MM.1S (cell line): ENCODE measurements at regions not wholly inside any gene's neighbourhood (a gene's known extent, or its start where the extent isn't known, plus 50 kb on each side); places are given as distances from the start of the nearest gene placed in this dataset.

Experiments used
- DNase-seq: peaks from one replicate; pipeline ENCODE4 v3.0.0-alpha.2; 2015
- H2AFZ ChIP-seq: fragments of 300-600 bp; sonication (generic); 2 replicates; pipeline ENCODE4 v1.6.0; 2016; ENCODE audit warnings: antibody characterized with exemption, low read length
- H3F3A ChIP-seq: fragments of 300-600 bp; sonication (generic); 2 replicates; pipeline ENCODE4 v1.6.1; 2016; ENCODE audit warnings: mild to moderate bottlenecking, antibody characterized with exemption, low read length, moderate library complexity, mixed read lengths; ENCODE audit not compliant: insufficient read depth
- H3K27ac ChIP-seq: fragments of 300-600 bp; sonication (generic); 2 replicates; pipeline ENCODE4 v1.5.1; 2016; ENCODE audit warnings: mild to moderate bottlenecking, low read length
- H3K27me3 ChIP-seq: fragments of 300-600 bp; sonication (generic); replicated peaks from 2 replicates; pipeline ENCODE4 v1.6.0; 2016; ENCODE audit warnings: low read length; ENCODE audit not compliant: insufficient read depth
- H3K36me3 ChIP-seq: fragments of 300-600 bp; sonication (generic); replicated peaks from 2 replicates; pipeline ENCODE4 v1.6.1; 2016; ENCODE audit warnings: mild to moderate bottlenecking, low read length, mixed read lengths; ENCODE audit not compliant: insufficient read depth
- H3K4me1 ChIP-seq: fragments of 300-600 bp; sonication (generic); 2 replicates; pipeline ENCODE4 v1.6.1; 2016; ENCODE audit warnings: low read length, mixed read lengths
- H3K4me2 ChIP-seq: fragments of 300-600 bp; sonication (generic); 2 replicates; pipeline ENCODE4 v1.6.0; 2016; ENCODE audit warnings: low read depth, low read length
- H3K4me3 ChIP-seq: fragments of 300-600 bp; sonication (generic); 2 replicates; pipeline ENCODE4 v1.5.1; 2016; ENCODE audit warnings: low read length, mixed read lengths
- H3K79me2 ChIP-seq: fragments of 300-600 bp; sonication (generic); 2 replicates; pipeline ENCODE4 v1.6.1; 2016; ENCODE audit warnings: mixed run types, low read length, mixed read lengths
- H3K9ac ChIP-seq: fragments of 300-600 bp; sonication (generic); 2 replicates; pipeline ENCODE4 v1.6.1; 2016; ENCODE audit warnings: low read length, mixed read lengths
- H3K9me2 ChIP-seq: fragments of 300-600 bp; sonication (generic); replicated peaks from 2 replicates; pipeline ENCODE4 v1.6.1; 2016; ENCODE audit warnings: mild to moderate bottlenecking, low read length, mixed read lengths; ENCODE audit not compliant: insufficient read depth
- H3K9me3 ChIP-seq: fragments of 300-600 bp; sonication (generic); replicated peaks from 2 replicates; pipeline ENCODE4 v1.6.1; 2016; ENCODE audit warnings: mild to moderate bottlenecking, low read length, mixed read lengths; ENCODE audit not compliant: insufficient read depth
- H4K20me1 ChIP-seq: fragments of 300-600 bp; sonication (generic); 2 replicates; pipeline ENCODE4 v1.6.1; 2016; ENCODE audit warnings: mild to moderate bottlenecking, low read length, moderate library complexity, mixed read lengths; ENCODE audit not compliant: insufficient read depth
- EZH2 ChIP-seq: fragments of 300-600 bp; sonication (generic); optimal IDR thresholded peaks from 2 replicates; pipeline ENCODE3; 2017; ENCODE audit warnings: low read depth, mild to moderate bottlenecking, antibody characterized with exemption, low read length, mixed read lengths
- EZH2phosphoT487 ChIP-seq: fragments of 300-600 bp; sonication (generic); IDR thresholded peaks from 2 replicates; pipeline ENCODE4 v1.6.1; 2018; ENCODE audit warnings: antibody characterized with exemption, low read length
- TF ChIP-seq, protein P1 (sequence below): fragments of 300-600 bp; sonication (generic); IDR thresholded peaks from 2 replicates; pipeline ENCODE4 v1.5.1; 2016; ENCODE audit warnings: antibody characterized with exemption, low read length, mixed read lengths

DNA sequence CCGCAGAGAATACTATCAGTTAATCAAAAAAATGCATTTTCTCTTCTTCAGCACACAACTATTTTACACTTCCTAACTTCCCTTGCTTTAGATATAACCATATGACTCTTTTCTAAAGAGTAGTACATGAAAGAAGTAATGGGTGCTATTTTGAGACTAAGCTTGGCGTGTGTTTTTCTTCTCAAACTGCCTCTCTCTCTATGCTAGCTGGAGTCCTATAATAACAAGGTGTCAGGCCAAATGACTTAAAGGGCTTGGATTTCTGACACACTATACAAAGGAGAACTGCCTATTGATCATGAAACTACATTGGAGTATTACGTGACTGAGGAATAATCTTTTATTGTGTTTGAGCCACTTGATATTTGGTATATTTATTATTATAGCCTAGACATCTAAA is 1330.1 kb upstream of the SPRY2 start:
- H3K27me3 ChIP-seq: no peaks in the 10 kb centered on the region
- H3K4me3 ChIP-seq: no peak overlapping the region
- no peak for DNase-seq
- H3K4me2 ChIP-seq: no peak overlapping the region
- H3K9me2 ChIP-seq: no peaks in the 10 kb centered on the region
- no peaks in the 10 kb centered on the region for H3K4me1 ChIP-seq
- H3K36me3 ChIP-seq: no peaks in the 10 kb centered on the region
- H4K20me1 ChIP-seq: no peaks in the 10 kb centered on the region
- no peaks in the 10 kb centered on the region for H3F3A ChIP-seq
- H3K9ac ChIP-seq: no peak overlapping the region
- no peak overlapping the region for H2AFZ ChIP-seq
- H3K27ac ChIP-seq: no peak overlapping the region
- no peaks in the 10 kb centered on the region for H3K9me3 ChIP-seq
- no peaks in the 10 kb centered on the region for H3K79me2 ChIP-seq
- no peak for TF ChIP-seq EZH2
- TF ChIP-seq EZH2phosphoT487: no peak
- TF ChIP-seq, protein P1, sequence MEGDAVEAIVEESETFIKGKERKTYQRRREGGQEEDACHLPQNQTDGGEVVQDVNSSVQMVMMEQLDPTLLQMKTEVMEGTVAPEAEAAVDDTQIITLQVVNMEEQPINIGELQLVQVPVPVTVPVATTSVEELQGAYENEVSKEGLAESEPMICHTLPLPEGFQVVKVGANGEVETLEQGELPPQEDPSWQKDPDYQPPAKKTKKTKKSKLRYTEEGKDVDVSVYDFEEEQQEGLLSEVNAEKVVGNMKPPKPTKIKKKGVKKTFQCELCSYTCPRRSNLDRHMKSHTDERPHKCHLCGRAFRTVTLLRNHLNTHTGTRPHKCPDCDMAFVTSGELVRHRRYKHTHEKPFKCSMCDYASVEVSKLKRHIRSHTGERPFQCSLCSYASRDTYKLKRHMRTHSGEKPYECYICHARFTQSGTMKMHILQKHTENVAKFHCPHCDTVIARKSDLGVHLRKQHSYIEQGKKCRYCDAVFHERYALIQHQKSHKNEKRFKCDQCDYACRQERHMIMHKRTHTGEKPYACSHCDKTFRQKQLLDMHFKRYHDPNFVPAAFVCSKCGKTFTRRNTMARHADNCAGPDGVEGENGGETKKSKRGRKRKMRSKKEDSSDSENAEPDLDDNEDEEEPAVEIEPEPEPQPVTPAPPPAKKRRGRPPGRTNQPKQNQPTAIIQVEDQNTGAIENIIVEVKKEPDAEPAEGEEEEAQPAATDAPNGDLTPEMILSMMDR: no peak

DNA sequence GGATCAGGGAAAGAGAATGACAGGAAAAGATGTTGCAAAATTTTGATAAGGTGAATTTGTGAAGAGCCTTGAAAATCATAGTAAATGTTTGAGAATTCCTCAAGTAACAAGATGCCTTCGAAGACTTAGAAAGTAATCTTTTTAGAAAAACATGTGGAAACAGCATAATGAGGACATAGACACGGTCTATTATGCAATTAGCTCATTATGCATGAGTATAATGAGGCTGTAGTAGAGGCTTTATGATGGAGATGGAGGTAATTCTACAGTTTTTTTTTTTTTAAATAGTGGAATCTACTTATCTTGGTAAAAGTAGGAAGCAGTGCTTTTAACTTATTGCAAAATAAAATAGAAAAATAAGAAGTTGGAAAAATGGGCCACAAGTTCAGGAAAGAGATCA is 1329.1 kb upstream of the SPRY2 start:
- Histone ChIP-seq H2AFZ (no peak overlapping the region), H3K4me2 (no peak overlapping the region), H4K20me1 (no peaks in the 10 kb centered on the region), H3K27me3 (no peaks in the 10 kb centered on the region), H3K9ac (no peak overlapping the region), H3K27ac (no peak overlapping the region), H3K4me3 (no peak overlapping the region), H3K9me2 (no peaks in the 10 kb centered on the region), H3K9me3 (no peaks in the 10 kb centered on the region), H3K4me1 (no peaks in the 10 kb centered on the region), H3K36me3 (no peaks in the 10 kb centered on the region), H3K79me2 (no peaks in the 10 kb centered on the region), H3F3A (no peaks in the 10 kb centered on the region)
- DNase-seq: no peak
- TF ChIP-seq, protein P1: no peak
- TF ChIP-seq EZH2: no peak
- TF ChIP-seq EZH2phosphoT487: no peak

DNA sequence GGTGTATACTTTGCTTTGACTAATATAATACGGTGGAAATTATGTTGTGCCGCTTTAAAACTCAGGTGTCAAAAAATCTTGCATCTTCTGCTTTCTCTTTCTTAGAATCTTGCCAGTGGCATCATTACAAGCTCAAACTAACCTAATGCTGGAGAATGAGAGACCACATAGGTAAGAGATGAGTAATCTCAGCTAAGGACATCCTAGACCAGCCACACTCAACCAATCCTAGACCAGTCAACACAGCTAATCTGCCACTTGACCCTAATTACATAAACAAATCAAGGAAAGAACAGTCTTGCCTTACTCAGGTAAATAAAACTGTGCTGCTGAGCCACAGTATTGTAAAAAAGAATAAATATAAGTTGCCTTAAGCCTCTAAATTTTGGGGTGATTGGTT is 1323.9 kb upstream of the SPRY2 start:
- Histone ChIP-seq H3K4me3 (no peak overlapping the region), H3K4me2 (no peak overlapping the region), H4K20me1 (no peaks in the 10 kb centered on the region), H3K27me3 (no peaks in the 10 kb centered on the region), H3K9me3 (no peaks in the 10 kb centered on the region; the same call in 1 of the 2 replicates), H3K27ac (no peak overlapping the region), H2AFZ (no peak overlapping the region), H3K79me2 (no peaks in the 10 kb centered on the region), H3K4me1 (no peaks in the 10 kb centered on the region), H3K9me2 (no peaks in the 10 kb centered on the region), H3K36me3 (no peaks in the 10 kb centered on the region), H3F3A (no peaks in the 10 kb centered on the region), H3K9ac (no peak overlapping the region)
- no peak for TF ChIP-seq EZH2phosphoT487
- TF ChIP-seq EZH2: no peak
- TF ChIP-seq, protein P1: no peak
- DNase-seq: no peak

DNA sequence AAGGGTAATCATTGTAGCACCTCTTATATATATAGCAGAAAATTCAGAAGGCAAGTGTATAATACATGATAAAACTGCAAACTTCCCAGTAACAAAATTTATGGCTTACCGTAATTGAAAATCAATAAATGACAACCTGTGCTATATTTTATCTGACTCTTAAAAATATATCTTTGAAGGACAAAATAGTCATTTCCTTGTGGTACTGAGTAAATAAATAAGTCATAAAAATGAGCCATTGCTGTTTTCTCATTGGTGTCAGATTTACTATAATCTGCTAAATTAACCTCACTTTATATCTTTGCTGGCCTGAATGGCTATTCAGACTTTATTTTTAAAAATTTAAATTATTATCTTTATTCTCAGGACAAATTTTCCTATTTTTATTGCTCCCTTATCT is 1319.1 kb upstream of the SPRY2 start:
- no peak overlapping the region for H3K27ac ChIP-seq
- DNase-seq: no peak
- no peak for TF ChIP-seq EZH2phosphoT487
- TF ChIP-seq EZH2: no peak
- TF ChIP-seq, protein P1: no peak
- H3K4me2 ChIP-seq: no peak overlapping the region
- H2AFZ ChIP-seq: no peak overlapping the region
- no peaks in the 10 kb centered on the region for H3K27me3 ChIP-seq
- no peak overlapping the region for H3K4me3 ChIP-seq
- H3K4me1 ChIP-seq: no peaks in the 10 kb centered on the region
- H3K9me3 ChIP-seq: no peaks in the 10 kb centered on the region; the same call in 1 of the 2 replicates
- no peaks in the 10 kb centered on the region for H3K36me3 ChIP-seq
- no peaks in the 10 kb centered on the region for H4K20me1 ChIP-seq
- no peak overlapping the region for H3K9ac ChIP-seq
- no peaks in the 10 kb centered on the region for H3K9me2 ChIP-seq
- no peaks in the 10 kb centered on the region for H3F3A ChIP-seq
- H3K79me2 ChIP-seq: no peaks in the 10 kb centered on the region
